ENCODE measurements at regions not wholly inside any gene's neighbourhood (a gene's known extent, or its start where the extent isn't known, plus 50 kb on each side); places are given as distances from the start of the nearest gene placed in this dataset. TPM values are rescaled to one million over a fixed set of nuclear protein-coding genes. Genes with fewer than 3 reads are reported as not detected.

GRCh38 chr11:104254347-104254746, 90.4 kb upstream of the PDGFD start:
- intact Hi-C loops (cut with micrococcal nuclease) = no loop called here
- peak; percentile 46 for ATAC-seq

GRCh38 chr11:104246590-104246989, 82.6 kb upstream of the PDGFD start:
- DNase-seq = no peak
- intact Hi-C loops (cut with micrococcal nuclease) = no loop called here
- no peak for ATAC-seq

More at GRCh38 chr11:104254347-104254746, 90.4 kb upstream of the PDGFD start:
- DNase-seq = peak; percentile 29

GRCh38 chr11:104238916-104239315, 75.0 kb upstream of the PDGFD start:
- DNase-seq = no peak
- no peak for ATAC-seq
- intact Hi-C loops (cut with micrococcal nuclease) = no loop called here

GRCh38 chr11:104225047-104225446, 61.1 kb upstream of the PDGFD start:
- DNase-seq (no peak), ATAC-seq (no peak)
- intact Hi-C loops (cut with micrococcal nuclease) = no loop called here

GRCh38 chr11:104222464-104222863, 58.5 kb upstream of the PDGFD start:
- DNase-seq (no peak), ATAC-seq (no peak)
- intact Hi-C loops (cut with micrococcal nuclease) = no loop called here

GRCh38 chr11:104221455-104221854, 57.5 kb upstream of the PDGFD start:
- DNase-seq = no peak
- ATAC-seq = no peak
- intact Hi-C loops (cut with micrococcal nuclease) = no loop called here

GRCh38 chr11:104219096-104219495, 55.1 kb upstream of the PDGFD start:
- no peak for DNase-seq
- ATAC-seq = peak; percentile 82
- intact Hi-C loops (cut with micrococcal nuclease) = no loop called here

- DNase-seq = no peak
- no peak for ATAC-seq
- intact Hi-C loops (cut with micrococcal nuclease) = no loop called here
Observed at GRCh38 chr11:104214517-104214916, 50.6 kb upstream of the PDGFD start.

Small RNA genes lying in the stretch of these regions (microRNA-seq; reads per million reads assigned to microRNA genes)
- not detected for gene MIR7641-1 (ENCODE audit: borderline number of aligned reads)

Measured in left ventricle myocardium superior (tissue), 1 donor.